ENCODE measurements at regions not wholly inside any gene's neighbourhood (a gene's known extent, or its start where the extent isn't known, plus 50 kb on each side); places are given as distances from the start of the nearest gene placed in this dataset.

DNA sequence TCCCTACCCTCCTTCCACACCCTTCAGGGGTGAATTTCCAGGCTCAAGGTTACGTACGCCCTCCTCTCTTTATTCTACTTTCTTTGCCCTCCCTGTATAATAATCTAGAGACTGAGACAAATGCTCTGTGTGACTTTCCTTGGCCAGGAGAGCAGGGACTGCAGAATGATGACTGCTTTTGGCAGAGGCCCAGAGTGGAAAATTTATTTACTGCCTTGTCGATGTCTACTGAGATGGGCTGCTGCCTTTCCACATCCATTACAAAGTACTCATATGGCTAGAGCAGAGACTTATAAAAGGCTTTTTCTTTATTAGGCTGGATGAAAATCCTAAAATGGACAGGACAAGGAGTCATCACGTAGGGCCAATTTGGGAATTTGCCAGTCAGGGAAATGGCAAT is 576.2 kb downstream of the TUSC7 start:
- TF ChIP-seq CTCF (IDR thresholded peaks at IDR 0.05 in 8 of 11, conservative IDR thresholded peaks at IDR 0.05 in 3 of 11) (no peak), POLR2A (IDR thresholded peaks at IDR 0.05) (no peak)

Data from spleen (tissue), 7 donors.